BLaER1 treated with 17β-estradiol and CSF1 and Interleukin-3, amounts not matched to agents 10 nM and 100 nM (cell line): ENCODE measurements at regions not wholly inside any gene's neighbourhood (a gene's known extent, or its start where the extent isn't known, plus 50 kb on each side); places are given as distances from the start of the nearest gene placed in this dataset.

Source experiments
- H3K27ac ChIP-seq, 11 experiments: shearing (Covaris generic); formaldehyde crosslinking; 2 replicates each; pipeline ENCODE4 v1.8.1; 2022
- H3K27me3 ChIP-seq, 11 experiments: shearing (Covaris generic); formaldehyde crosslinking; 2 replicates each; pipeline ENCODE4 v1.8.1; 2022
- H3K36me3 ChIP-seq, 11 experiments: shearing (Covaris generic); formaldehyde crosslinking; 2 replicates each; pipeline ENCODE4 v1.8.1; 2022
- H3K4me1 ChIP-seq, 10 experiments: shearing (Covaris generic); formaldehyde crosslinking; 2 replicates each; pipeline ENCODE4 v1.8.1; 2022
- H3K4me2 ChIP-seq, 11 experiments: shearing (Covaris generic); formaldehyde crosslinking; 2 replicates each; pipeline ENCODE4 v1.8.1; 2022
- H3K4me3 ChIP-seq, 10 experiments: shearing (Covaris generic); formaldehyde crosslinking; 2 replicates each; pipeline ENCODE4 v1.8.1; 2022
- H3K9ac ChIP-seq, 11 experiments: shearing (Covaris generic); formaldehyde crosslinking; 2 replicates each; pipeline ENCODE4 v1.8.1; 2022
- H3K9me3 ChIP-seq, 11 experiments: shearing (Covaris generic); formaldehyde crosslinking; replicated peaks in 1 of 11; 2 replicates each; pipeline ENCODE4 v1.8.1; 2022
- H4K20me1 ChIP-seq, 11 experiments: shearing (Covaris generic); formaldehyde crosslinking; 2 replicates each; pipeline ENCODE4 v1.8.1; 2022
- Cebpa-rat ChIP-seq, 11 experiments: shearing (Covaris generic); IDR thresholded peaks; 2 replicates each; pipeline ENCODE4 v1.8.1; 2022

GRCh38 chr13:40863723-40864122 lies 74.3 kb downstream of the SLC25A15 start:
- Histone ChIP-seq H3K36me3 (no peaks in the 10 kb centered on the region), H3K4me1 (no peaks in the 10 kb centered on the region), H3K4me2 (no peak overlapping the region), H3K4me3 (no peak overlapping the region), H3K27me3 (no peaks in the 10 kb centered on the region), H3K9me3 (no peaks in the 10 kb centered on the region), H3K27ac (no peak overlapping the region), H4K20me1 (no peaks in the 10 kb centered on the region), H3K9ac (no peak overlapping the region)
- TF ChIP-seq Cebpa-rat (IDR thresholded peaks at IDR 0.05), result no peak

DNA sequence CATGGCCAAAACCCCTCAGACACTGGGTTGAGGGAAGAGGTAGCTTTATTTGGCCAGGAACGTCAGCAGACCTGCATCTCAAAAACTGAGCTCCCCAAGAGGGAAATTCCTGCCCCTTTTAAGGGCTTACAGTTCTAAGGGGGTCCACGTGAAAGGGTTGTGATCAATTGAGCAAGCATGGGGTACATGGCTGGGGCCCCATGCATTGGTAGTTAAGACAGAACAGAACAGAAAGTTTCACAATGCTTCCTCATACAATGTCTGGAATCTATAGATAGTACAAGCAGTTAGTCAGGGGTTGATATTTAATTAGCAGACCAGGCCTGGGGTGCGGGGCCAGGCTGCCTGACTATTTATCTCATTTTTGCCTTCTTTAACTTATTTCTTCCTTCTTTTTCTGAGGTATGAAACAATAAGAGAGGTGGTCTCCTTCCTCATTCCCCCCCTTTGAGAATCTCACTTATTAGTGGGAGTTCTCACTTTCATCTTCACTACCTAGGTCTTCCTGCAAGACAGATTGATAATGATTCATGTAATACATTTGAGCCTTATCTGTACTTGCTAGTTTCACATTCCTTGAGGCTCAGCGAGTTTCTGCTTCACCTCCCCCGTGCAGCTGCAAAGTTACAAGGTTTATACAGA lies 84.8 kb downstream of the SLC25A15 start:
- Histone ChIP-seq H3K9me3 (peaks cover 87 to 91% (median 89%) of the 10 kb centered on the region in 11 experiments), H3K27me3 (no peaks in the 10 kb centered on the region), H4K20me1 (no peaks in the 10 kb centered on the region), H3K4me1 (no peaks in the 10 kb centered on the region), H3K4me3 (no peak overlapping the region), H3K36me3 (peaks cover 15 to 57% (median 46%) of the 10 kb centered on the region in 11 experiments; a peak in 18 of 22 replicates), H3K4me2 (no peak overlapping the region), H3K9ac (no peak overlapping the region), H3K27ac (no peak overlapping the region)
- TF ChIP-seq Cebpa-rat (IDR thresholded peaks at IDR 0.05), result no peak

- Histone ChIP-seq H3K4me3 (peak overlapping the region in 2 of 10 experiments; percentile 11 to 14; a peak in 3 of 20 replicates), H4K20me1 (no peaks in the 10 kb centered on the region), H3K4me2 (no peak overlapping the region), H3K27me3 (no peaks in the 10 kb centered on the region), H3K4me1 (no peaks in the 10 kb centered on the region), H3K36me3 (peaks cover 20 to 64% (median 47%) of the 10 kb centered on the region in 11 experiments; a peak in 18 of 22 replicates), H3K27ac (no peak overlapping the region), H3K9me3 (peaks cover 94 to 99% (median 97%) of the 10 kb centered on the region in 11 experiments), H3K9ac (no peak overlapping the region)
- no peak for TF ChIP-seq Cebpa-rat (IDR thresholded peaks at IDR 0.05)
These were observed 85.6 kb downstream of the SLC25A15 start for GRCh38 chr13:40875044-40875443.

DNA sequence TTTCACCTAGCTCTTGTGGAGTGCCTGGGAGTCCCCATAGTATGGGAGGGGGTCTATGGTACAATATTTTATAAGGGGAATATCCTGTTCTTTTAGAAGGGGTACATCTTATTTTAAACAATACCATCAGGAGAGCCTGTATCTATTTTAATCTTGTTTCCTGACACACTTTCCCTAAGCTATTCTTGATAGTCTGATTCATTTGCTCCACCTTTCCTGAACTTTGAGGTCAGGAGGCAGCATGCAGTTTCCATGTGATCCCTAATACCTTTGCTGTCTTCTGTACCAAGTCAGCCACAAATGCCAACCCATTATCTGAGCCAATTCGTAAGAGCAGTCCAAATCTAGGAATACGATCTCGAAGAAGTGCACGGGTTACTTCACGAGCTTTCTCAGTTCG lies 86.2 kb downstream of the SLC25A15 start:
- no peaks in the 10 kb centered on the region for H3K4me1 ChIP-seq
- TF ChIP-seq Cebpa-rat (IDR thresholded peaks at IDR 0.05), result no peak
- no peaks in the 10 kb centered on the region for H3K27me3 ChIP-seq
- peak overlapping the region in 1 of 10 experiments; percentile 15; a peak in 1 of 20 replicates for H3K4me3 ChIP-seq
- no peak overlapping the region for H3K27ac ChIP-seq
- H3K36me3 ChIP-seq, result peaks cover 25 to 69% (median 47%) of the 10 kb centered on the region in 11 experiments; a peak in 19 of 22 replicates
- peaks cover 95 to 100% (median 98%) of the 10 kb centered on the region in 11 experiments for H3K9me3 ChIP-seq
- H3K4me2 ChIP-seq, result no peak overlapping the region
- H4K20me1 ChIP-seq, result no peaks in the 10 kb centered on the region
- no peak overlapping the region for H3K9ac ChIP-seq

DNA sequence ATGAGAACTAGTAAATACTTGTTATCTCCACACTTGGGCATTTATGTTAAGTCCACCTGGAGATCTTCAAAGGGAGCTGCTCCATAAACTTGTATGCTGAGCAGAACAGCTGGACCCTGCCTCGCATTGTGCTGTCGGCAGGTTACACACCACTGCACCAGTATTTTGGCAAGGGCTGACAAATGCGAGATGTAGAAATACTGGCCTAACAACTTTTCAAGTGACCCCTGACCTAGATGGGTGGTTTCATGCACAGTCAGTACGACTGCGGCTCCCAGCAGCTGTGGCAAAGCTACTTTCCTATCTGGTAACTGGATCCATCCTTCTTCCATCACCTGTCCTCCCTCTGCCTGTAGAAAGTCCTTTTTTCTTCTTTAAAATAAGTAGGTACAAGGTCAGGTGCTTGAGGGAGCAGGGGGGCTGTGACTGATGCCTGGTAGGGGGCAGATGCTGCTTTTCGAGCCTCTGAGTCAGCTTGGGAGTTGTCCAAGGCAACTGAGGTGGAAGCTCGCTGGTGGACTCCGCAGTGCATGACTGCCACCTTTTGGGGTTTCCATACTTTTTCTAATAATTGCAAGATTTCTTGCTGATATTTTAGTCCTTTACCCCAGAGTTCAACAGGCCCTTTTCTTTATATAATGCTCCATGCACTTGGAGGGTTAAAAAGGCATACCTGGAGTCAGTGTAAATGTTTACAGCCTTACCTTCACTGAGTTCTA lies 86.8 kb downstream of the SLC25A15 start:
- Histone ChIP-seq H3K36me3 (peaks cover 26 to 70% (median 48%) of the 10 kb centered on the region in 11 experiments; a peak in 19 of 22 replicates), H3K4me1 (no peaks in the 10 kb centered on the region), H3K4me2 (no peak overlapping the region), H3K9me3 (peaks cover 99 to 100% (median 100%) of the 10 kb centered on the region in 11 experiments), H3K4me3 (peak overlapping the region in 1 of 10 experiments; percentile 15; a peak in 1 of 20 replicates), H3K9ac (no peak overlapping the region), H3K27me3 (no peaks in the 10 kb centered on the region), H4K20me1 (no peaks in the 10 kb centered on the region), H3K27ac (no peak overlapping the region)
- no peak for TF ChIP-seq Cebpa-rat (IDR thresholded peaks at IDR 0.05)

- H3K36me3 ChIP-seq, result peaks cover 19 to 69% (median 47%) of the 10 kb centered on the region in 11 experiments; a peak in 19 of 22 replicates
- H3K4me3 ChIP-seq, result no peak overlapping the region
- H3K9ac ChIP-seq, result no peak overlapping the region
- no peak for TF ChIP-seq Cebpa-rat (IDR thresholded peaks at IDR 0.05)
- H4K20me1 ChIP-seq, result no peaks in the 10 kb centered on the region
- no peaks in the 10 kb centered on the region for H3K27me3 ChIP-seq
- no peak overlapping the region for H3K4me2 ChIP-seq
- no peaks in the 10 kb centered on the region for H3K4me1 ChIP-seq
- H3K27ac ChIP-seq, result no peak overlapping the region
- peaks cover 82 to 99% (median 87%) of the 10 kb centered on the region in 11 experiments for H3K9me3 ChIP-seq
These were observed 88.9 kb downstream of the SLC25A15 start for GRCh38 chr13:40878321-40878720.

DNA sequence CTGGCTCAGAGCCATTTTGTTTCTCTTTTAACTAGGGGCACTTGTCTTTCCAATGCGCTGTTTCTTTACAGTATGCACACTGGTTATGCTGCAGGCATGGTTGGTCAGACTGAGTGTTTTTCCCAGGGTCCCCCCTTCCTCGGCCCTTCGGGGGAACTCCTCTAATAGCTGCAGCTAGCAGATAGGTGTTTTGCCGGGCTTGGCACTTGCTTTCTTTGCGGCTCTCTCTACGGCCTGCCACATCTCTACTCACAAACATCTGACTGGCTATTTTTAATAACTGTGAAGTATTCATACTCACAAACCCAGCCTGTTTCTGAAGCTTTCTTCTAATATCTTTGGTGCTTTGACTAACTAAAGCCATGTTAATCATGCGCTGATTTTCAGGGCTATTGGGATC lies 89.4 kb downstream of the SLC25A15 start:
- Histone ChIP-seq H3K4me3 (no peak overlapping the region), H3K36me3 (peaks cover 19 to 64% (median 42%) of the 10 kb centered on the region in 11 experiments; a peak in 19 of 22 replicates), H4K20me1 (no peaks in the 10 kb centered on the region), H3K27me3 (no peaks in the 10 kb centered on the region), H3K9me3 (peaks cover 77 to 94% (median 82%) of the 10 kb centered on the region in 11 experiments), H3K27ac (no peak overlapping the region), H3K4me1 (no peaks in the 10 kb centered on the region), H3K9ac (no peak overlapping the region), H3K4me2 (no peak overlapping the region)
- TF ChIP-seq Cebpa-rat (IDR thresholded peaks at IDR 0.05), result no peak
